ENCODE measurements at regions not wholly inside any gene's neighbourhood (a gene's known extent, or its start where the extent isn't known, plus 50 kb on each side); places are given as distances from the start of the nearest gene placed in this dataset.
"Not testable (repeated sequence)": the region's sequence is repeated elsewhere in the genome, so short reads cannot be mapped to it uniquely, and the experiment has no call there.

- H3K27me3 ChIP-seq, result no peaks in the 10 kb centered on the region
- no peaks in the 10 kb centered on the region for H3K36me3 ChIP-seq
- no peak overlapping the region for H3K9ac ChIP-seq
- H3K9me3 ChIP-seq, result peaks cover 3% of the 10 kb centered on the region; the same call in 1 of the 2 replicates
- H3K27ac ChIP-seq, result no peak overlapping the region
- no peaks in the 10 kb centered on the region for H4K20me1 ChIP-seq
- no peak for TF ChIP-seq Cebpa-rat (IDR thresholded peaks at IDR 0.05)
- no peak overlapping the region for H3K4me3 ChIP-seq
- no peaks in the 10 kb centered on the region for H3K4me1 ChIP-seq
- no peak overlapping the region for H3K4me2 ChIP-seq
Measured at GRCh38 chr19:57016076-57016475, 103.7 kb upstream of the USP29 start.

GRCh38 chr19:57016491-57016890, 103.3 kb upstream of the USP29 start:
- Histone ChIP-seq H3K36me3 (no peaks in the 10 kb centered on the region), H3K4me1 (no peaks in the 10 kb centered on the region), H3K4me2 (no peak overlapping the region), H3K27me3 (no peaks in the 10 kb centered on the region), H4K20me1 (no peaks in the 10 kb centered on the region), H3K4me3 (no peak overlapping the region), H3K9me3 (peaks cover 3% of the 10 kb centered on the region; the same call in 1 of the 2 replicates), H3K9ac (no peak overlapping the region), H3K27ac (no peak overlapping the region)
- no peak for TF ChIP-seq Cebpa-rat (IDR thresholded peaks at IDR 0.05)

DNA sequence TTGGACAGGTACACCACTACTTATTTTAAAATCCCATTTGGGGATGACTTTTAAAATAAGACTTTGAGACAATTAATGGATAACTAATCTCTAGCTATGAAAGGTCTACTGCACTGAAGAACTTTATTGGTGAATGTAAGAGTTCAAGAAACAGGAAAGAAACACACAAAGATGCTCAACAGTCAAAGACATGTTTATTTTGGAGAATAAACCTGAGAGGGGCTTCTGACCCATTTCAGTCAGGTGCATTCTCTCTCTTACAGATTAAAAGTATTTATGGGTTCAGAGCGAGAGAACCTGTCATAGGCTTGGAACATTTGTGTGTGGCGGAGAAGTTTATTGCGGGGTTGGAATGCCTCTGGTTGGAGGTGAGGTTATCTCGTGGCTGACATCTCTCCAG, 94.3 kb upstream of the USP29 start:
- no peaks in the 10 kb centered on the region for H3K4me1 ChIP-seq
- no peaks in the 10 kb centered on the region for H3K27me3 ChIP-seq
- no peak overlapping the region for H3K27ac ChIP-seq
- H3K4me2 ChIP-seq, result no peak overlapping the region
- no peaks in the 10 kb centered on the region for H3K36me3 ChIP-seq
- TF ChIP-seq Cebpa-rat (IDR thresholded peaks at IDR 0.05), result no peak
- H3K9ac ChIP-seq, result no peak overlapping the region
- H3K9me3 ChIP-seq, result no peaks in the 10 kb centered on the region
- H3K4me3 ChIP-seq, result no peak overlapping the region
- no peaks in the 10 kb centered on the region for H4K20me1 ChIP-seq

GRCh38 chr19:57026476-57026875, 93.3 kb upstream of the USP29 start:
- Histone ChIP-seq H3K27ac (no peak overlapping the region), H3K9ac (no peak overlapping the region), H3K36me3 (no peaks in the 10 kb centered on the region), H3K9me3 (no peaks in the 10 kb centered on the region), H4K20me1 (no peaks in the 10 kb centered on the region), H3K4me2 (no peak overlapping the region), H3K27me3 (no peaks in the 10 kb centered on the region), H3K4me3 (no peak overlapping the region), H3K4me1 (no peaks in the 10 kb centered on the region)
- TF ChIP-seq Cebpa-rat (IDR thresholded peaks at IDR 0.05), result no peak

DNA sequence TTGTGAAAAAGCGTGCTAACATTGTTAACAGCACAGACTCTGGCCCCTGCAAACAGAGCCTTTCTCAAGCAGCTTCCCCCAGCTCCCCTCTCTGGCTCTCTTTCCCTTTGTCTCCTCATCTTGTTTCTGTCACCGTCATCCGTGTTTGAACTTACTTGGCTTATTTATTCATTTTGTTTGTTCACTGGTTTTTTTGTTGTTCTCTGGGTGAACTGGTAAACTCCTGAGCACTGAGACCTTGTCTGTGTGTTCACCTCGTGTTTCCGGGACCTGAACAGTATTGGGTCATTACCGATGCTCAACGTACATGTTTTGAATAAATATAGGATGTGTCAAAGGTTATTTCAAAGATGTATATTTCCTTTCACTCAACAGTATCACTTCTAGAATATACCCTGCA, 92.4 kb upstream of the USP29 start:
- Histone ChIP-seq H3K36me3 (no peaks in the 10 kb centered on the region), H4K20me1 (no peaks in the 10 kb centered on the region), H3K4me2 (no peak overlapping the region), H3K27me3 (no peaks in the 10 kb centered on the region), H3K27ac (no peak overlapping the region), H3K4me1 (no peaks in the 10 kb centered on the region), H3K4me3 (no peak overlapping the region), H3K9me3 (no peaks in the 10 kb centered on the region), H3K9ac (no peak overlapping the region)
- no peak for TF ChIP-seq Cebpa-rat (IDR thresholded peaks at IDR 0.05)

- no peak overlapping the region for H3K9ac ChIP-seq
- H3K4me2 ChIP-seq, result no peak overlapping the region
- H3K27ac ChIP-seq, result no peak overlapping the region
- H3K4me1 ChIP-seq, result no peaks in the 10 kb centered on the region
- H3K9me3 ChIP-seq, result no peaks in the 10 kb centered on the region
- H4K20me1 ChIP-seq, result no peaks in the 10 kb centered on the region
- no peak for TF ChIP-seq Cebpa-rat (IDR thresholded peaks at IDR 0.05)
- no peaks in the 10 kb centered on the region for H3K27me3 ChIP-seq
- no peak overlapping the region for H3K4me3 ChIP-seq
- H3K36me3 ChIP-seq, result no peaks in the 10 kb centered on the region
Measured at GRCh38 chr19:57028804-57029525, 90.8 kb upstream of the USP29 start.

- no peak overlapping the region for H3K4me3 ChIP-seq
- no peaks in the 10 kb centered on the region for H3K36me3 ChIP-seq
- H3K4me2 ChIP-seq, result no peak overlapping the region
- no peaks in the 10 kb centered on the region for H4K20me1 ChIP-seq
- H3K9ac ChIP-seq, result no peak overlapping the region
- TF ChIP-seq Cebpa-rat (IDR thresholded peaks at IDR 0.05), result no peak
- no peak overlapping the region for H3K27ac ChIP-seq
- H3K9me3 ChIP-seq, result no peaks in the 10 kb centered on the region
- no peaks in the 10 kb centered on the region for H3K4me1 ChIP-seq
- H3K27me3 ChIP-seq, result no peaks in the 10 kb centered on the region
Measured at GRCh38 chr19:57031106-57031505, 88.7 kb upstream of the USP29 start.

- Histone ChIP-seq H3K36me3 (no peaks in the 10 kb centered on the region), H3K9me3 (no peaks in the 10 kb centered on the region), H3K4me2 (no peak overlapping the region), H3K4me3 (no peak overlapping the region), H4K20me1 (no peaks in the 10 kb centered on the region), H3K4me1 (no peaks in the 10 kb centered on the region), H3K27ac (no peak overlapping the region), H3K9ac (no peak overlapping the region), H3K27me3 (no peaks in the 10 kb centered on the region)
- no peak for TF ChIP-seq Cebpa-rat (IDR thresholded peaks at IDR 0.05)
Measured at GRCh38 chr19:57033576-57033975, 86.2 kb upstream of the USP29 start.

- no peaks in the 10 kb centered on the region for H3K27me3 ChIP-seq
- no peaks in the 10 kb centered on the region for H3K9me3 ChIP-seq
- H3K9ac ChIP-seq, result no peak overlapping the region
- H3K36me3 ChIP-seq, result no peaks in the 10 kb centered on the region
- no peak overlapping the region for H3K4me3 ChIP-seq
- H4K20me1 ChIP-seq, result no peaks in the 10 kb centered on the region
- H3K4me1 ChIP-seq, result no peaks in the 10 kb centered on the region
- no peak overlapping the region for H3K27ac ChIP-seq
- no peak for TF ChIP-seq Cebpa-rat (IDR thresholded peaks at IDR 0.05)
- H3K4me2 ChIP-seq, result no peak overlapping the region
Measured at GRCh38 chr19:57034544-57034943, 85.2 kb upstream of the USP29 start.

- not testable (repeated sequence) for H3K9me3 ChIP-seq, H3K4me2 ChIP-seq, H3K27ac ChIP-seq, H3K4me1 ChIP-seq, H3K27me3 ChIP-seq, H3K4me3 ChIP-seq, H3K9ac ChIP-seq, H4K20me1 ChIP-seq, H3K36me3 ChIP-seq
Measured at GRCh38 chr19:57035740-57036139, 84.0 kb upstream of the USP29 start.

DNA sequence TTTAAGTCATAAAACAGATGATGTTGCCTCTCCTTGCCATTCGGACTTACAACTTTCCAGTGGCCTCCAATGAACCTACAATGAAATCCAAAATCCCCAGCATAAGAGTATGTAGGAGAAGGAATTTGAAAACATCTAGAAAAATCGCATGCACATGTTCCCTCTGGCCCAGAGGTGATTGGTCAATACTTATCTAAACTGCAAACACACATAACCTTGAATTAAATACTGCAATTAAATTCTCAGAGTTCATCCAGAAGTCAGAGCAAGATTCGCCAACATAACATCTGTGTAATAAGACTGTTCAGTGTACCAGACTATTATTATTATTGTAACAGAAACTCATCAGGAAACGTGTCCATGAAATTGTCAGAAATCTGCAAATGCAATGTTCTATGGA, 82.2 kb upstream of the USP29 start:
- no peak overlapping the region for H3K9ac ChIP-seq
- H4K20me1 ChIP-seq, result no peaks in the 10 kb centered on the region
- no peaks in the 10 kb centered on the region for H3K27me3 ChIP-seq
- no peak overlapping the region for H3K4me3 ChIP-seq
- no peak for TF ChIP-seq Cebpa-rat (IDR thresholded peaks at IDR 0.05)
- H3K9me3 ChIP-seq, result peaks cover 7% of the 10 kb centered on the region; the same call in 1 of the 2 replicates
- H3K4me1 ChIP-seq, result no peaks in the 10 kb centered on the region
- H3K36me3 ChIP-seq, result no peaks in the 10 kb centered on the region
- no peak overlapping the region for H3K27ac ChIP-seq
- no peak overlapping the region for H3K4me2 ChIP-seq

Data from BLaER1 (cell line).